ENCODE measurements at regions not wholly inside any gene's neighbourhood (a gene's known extent, or its start where the extent isn't known, plus 50 kb on each side); places are given as distances from the start of the nearest gene placed in this dataset.

DNA sequence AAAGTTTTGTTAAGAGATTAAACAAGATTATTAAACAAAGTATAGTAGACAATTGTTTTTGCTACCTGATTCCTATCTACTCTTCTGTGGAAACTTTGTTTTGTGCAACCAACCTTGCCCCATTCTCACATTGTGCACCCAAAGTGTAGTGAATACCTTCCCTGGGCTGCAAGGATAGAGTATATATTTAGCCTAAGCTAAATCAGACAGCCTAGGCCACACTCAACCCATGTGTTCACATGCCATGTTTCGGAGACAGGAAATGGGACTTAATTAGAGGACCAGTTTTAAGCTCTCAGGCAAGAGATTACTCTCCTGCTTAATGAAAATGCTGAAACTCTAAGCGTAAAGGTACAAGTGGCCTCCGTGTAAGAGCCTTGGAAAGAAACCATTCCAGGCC, 734.9 kb upstream of the USP15 start:
- no peaks in the 10 kb centered on the region for H3K36me3 ChIP-seq
- intact Hi-C loops (cut with DNase I) = no loop called here
- 85 to 90% methylated on average over 3 of the region's 3 CpGs for WGBS, 2 donors
- H3K27me3 ChIP-seq = no peaks in the 10 kb centered on the region
- no peaks in the 10 kb centered on the region for H3K4me1 ChIP-seq
- no peak for DNase-seq
- TF ChIP-seq CTCF (IDR thresholded peaks at IDR 0.05) = no peak
- no peak for TF ChIP-seq POLR2A (IDR thresholded peaks at IDR 0.05)
- no peaks in the 10 kb centered on the region for H3K9me3 ChIP-seq
- H3K4me3 ChIP-seq = no peak overlapping the region
- no peak overlapping the region for H3K27ac ChIP-seq

DNA sequence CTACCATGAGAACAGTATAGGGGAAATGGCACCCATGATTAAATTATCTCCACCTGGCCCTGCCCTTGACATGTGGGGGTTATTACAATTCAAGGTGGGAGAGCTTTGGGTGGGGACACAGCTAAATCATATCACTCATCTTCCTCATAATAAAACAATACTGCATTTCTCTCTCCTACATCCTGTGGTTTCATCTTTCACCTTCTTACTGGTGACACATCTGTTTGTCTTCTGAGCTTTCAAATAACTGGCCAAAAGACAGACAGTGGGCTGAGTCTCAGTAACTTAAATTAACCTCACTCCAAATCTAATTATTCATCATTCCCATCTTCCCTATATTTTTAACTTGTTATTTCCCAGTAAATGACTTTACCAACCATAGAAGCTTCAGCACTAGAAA, 729.7 kb upstream of the USP15 start:
- H3K4me1 ChIP-seq = no peaks in the 10 kb centered on the region
- no peak overlapping the region for H3K27ac ChIP-seq
- no peak overlapping the region for H3K4me3 ChIP-seq
- intact Hi-C loops (cut with DNase I) = no loop called here
- no peaks in the 10 kb centered on the region for H3K36me3 ChIP-seq
- no peak for DNase-seq
- H3K27me3 ChIP-seq = no peaks in the 10 kb centered on the region
- no peaks in the 10 kb centered on the region for H3K9me3 ChIP-seq
- TF ChIP-seq CTCF (IDR thresholded peaks at IDR 0.05) = no peak
- no peak for TF ChIP-seq POLR2A (IDR thresholded peaks at IDR 0.05)

DNA sequence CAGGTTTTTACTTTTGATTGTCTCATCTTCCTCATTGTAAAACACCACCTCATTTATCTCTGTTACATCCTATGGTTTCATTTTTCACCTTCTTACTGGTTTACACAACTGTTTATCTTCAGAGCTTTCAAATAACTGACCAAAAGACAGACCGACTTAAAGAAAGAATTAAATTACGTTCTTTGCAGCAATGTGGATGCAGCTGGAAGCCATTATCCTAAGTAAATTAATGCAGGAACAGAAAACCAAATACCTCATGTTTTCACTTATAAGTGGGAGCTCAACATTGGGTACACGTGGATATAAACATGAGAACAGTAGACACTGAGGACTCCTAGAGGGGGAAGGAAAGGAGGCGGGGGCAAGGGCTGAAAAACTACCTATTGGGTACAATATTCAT, 729.0 kb upstream of the USP15 start:
- intact Hi-C loops (cut with DNase I) = no loop called here
- no peak for TF ChIP-seq CTCF (IDR thresholded peaks at IDR 0.05)
- H3K27ac ChIP-seq = no peak overlapping the region
- H3K9me3 ChIP-seq = no peaks in the 10 kb centered on the region
- 53 to 57% methylated on average over 4 of the region's 4 CpGs for WGBS, 2 donors
- no peaks in the 10 kb centered on the region for H3K36me3 ChIP-seq
- no peak for DNase-seq
- no peaks in the 10 kb centered on the region for H3K4me1 ChIP-seq
- H3K4me3 ChIP-seq = no peak overlapping the region
- no peaks in the 10 kb centered on the region for H3K27me3 ChIP-seq

DNA sequence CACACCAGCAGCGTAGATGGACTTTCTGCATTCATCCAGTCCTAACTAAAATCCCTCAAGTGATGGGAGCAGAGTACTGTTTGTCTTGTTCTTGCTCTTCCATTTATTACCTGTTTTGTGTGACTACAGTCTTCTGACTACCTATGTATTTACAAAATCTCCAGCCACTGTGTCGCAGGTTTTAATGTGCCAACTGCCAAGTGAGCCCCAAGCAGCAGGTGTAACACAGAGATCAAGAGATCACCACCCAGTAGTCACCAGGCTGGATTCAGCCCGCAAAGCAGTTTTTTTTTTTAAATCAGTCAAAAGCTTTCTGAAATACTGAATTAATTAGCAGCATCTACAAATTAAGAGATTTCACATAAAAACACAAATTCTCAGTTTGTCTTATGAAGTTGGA, 724.1 kb upstream of the USP15 start:
- TF ChIP-seq POLR2A (IDR thresholded peaks at IDR 0.05) (no peak), CTCF (IDR thresholded peaks at IDR 0.05) (no peak)
- intact Hi-C loops (cut with DNase I) = no loop called here
- H3K4me1 ChIP-seq = no peaks in the 10 kb centered on the region
- H3K9me3 ChIP-seq = no peaks in the 10 kb centered on the region
- no peak overlapping the region for H3K27ac ChIP-seq
- H3K4me3 ChIP-seq = no peak overlapping the region
- DNase-seq = no peak
- 59 to 63% methylated on average over 3 of the region's 3 CpGs for WGBS, 2 donors
- H3K27me3 ChIP-seq = no peaks in the 10 kb centered on the region
- H3K36me3 ChIP-seq = no peaks in the 10 kb centered on the region

DNA sequence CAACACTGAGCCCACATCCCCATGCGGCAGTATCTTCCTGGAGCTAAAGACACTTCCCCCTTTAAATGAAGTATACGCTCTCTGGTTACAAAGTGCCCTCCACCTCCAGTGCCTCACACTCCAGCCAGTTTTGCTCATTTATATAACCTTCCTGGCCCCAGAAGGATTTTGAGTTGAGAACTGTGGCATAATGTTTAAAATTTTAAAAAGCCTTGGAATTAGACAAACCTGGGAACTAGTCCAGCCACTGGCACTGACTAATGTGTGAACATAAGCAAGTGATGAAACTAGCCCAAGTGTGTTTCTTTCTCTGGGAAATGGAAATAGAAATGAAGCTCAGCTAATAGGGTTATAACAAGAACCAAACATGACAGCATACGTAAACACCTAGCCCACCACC, 723.7 kb upstream of the USP15 start:
- H3K27ac ChIP-seq = no peak overlapping the region

More for the DNA sequence above, 723.7 kb upstream of the USP15 start:
- Histone ChIP-seq H3K9me3 (no peaks in the 10 kb centered on the region), H3K27me3 (no peaks in the 10 kb centered on the region), H3K36me3 (no peaks in the 10 kb centered on the region), H3K4me3 (no peak overlapping the region), H3K4me1 (no peaks in the 10 kb centered on the region)
- TF ChIP-seq POLR2A (IDR thresholded peaks at IDR 0.05) (no peak), CTCF (IDR thresholded peaks at IDR 0.05) (no peak)
- DNase-seq = no peak
- WGBS, 2 donors = 59 to 78% methylated on average over 3 of the region's 3 CpGs
- intact Hi-C loops (cut with DNase I) = no loop called here
